OCI-LY3 (cell line): ENCODE measurements at regions not wholly inside any gene's neighbourhood (a gene's known extent, or its start where the extent isn't known, plus 50 kb on each side); places are given as distances from the start of the nearest gene placed in this dataset.

Experiments used
- CTCF ChIP-seq: fragments of 200-600, 300-600 bp; sonication (generic); IDR thresholded peaks from 2 replicates; pipeline ENCODE4 v1.5.1; 2014; ENCODE audit warnings: antibody characterized with exemption, low read length, low read depth
- EZH2phosphoT487 ChIP-seq: fragments of 200-600 bp; shearing (Covaris generic); IDR thresholded peaks from 2 replicates; pipeline ENCODE4 v1.6.1; 2018; ENCODE audit warnings: antibody characterized with exemption, mixed run types, low read depth

GRCh38 chr3:61411009-61411662 is 150.2 kb upstream of the PTPRG start:
- TF ChIP-seq CTCF (no peak), EZH2phosphoT487 (no peak)
